Hepatocyte (in vitro differentiated cells): ENCODE measurements at regions not wholly inside any gene's neighbourhood (a gene's known extent, or its start where the extent isn't known, plus 50 kb on each side); places are given as distances from the start of the nearest gene placed in this dataset.
"Not testable (repeated sequence)": the region's sequence is repeated elsewhere in the genome, so short reads cannot be mapped to it uniquely, and the experiment has no call there.

ENCODE experiments used
- DNase-seq: peaks from one replicate; pipeline ENCODE4 v3.0.0-alpha.2; 2016; ENCODE audit warnings: low spot score
- H2AFZ ChIP-seq: fragments of 200-600 bp; sonication (generic); 2 replicates; pipeline ENCODE4 v1.6.0; 2016; ENCODE audit warnings: antibody characterized with exemption, mild to moderate bottlenecking
- H3K27ac ChIP-seq: fragments of 200-600 bp; sonication (generic); 2 replicates; pipeline ENCODE4 v1.5.1; 2016; ENCODE audit warnings: mild to moderate bottlenecking
- H3K27me3 ChIP-seq: fragments of 200-600 bp; sonication (generic); 2 replicates; pipeline ENCODE4 v1.6.1; 2016
- H3K36me3 ChIP-seq: fragments of 200-600 bp; sonication (generic); replicated peaks from 2 replicates; pipeline ENCODE4 v1.5.1; 2016; ENCODE audit warnings: low read depth; ENCODE audit not compliant: insufficient read depth
- H3K4me1 ChIP-seq: fragments of 200-600 bp; sonication (generic); 2 replicates; pipeline ENCODE4 v1.5.1; 2016; ENCODE audit warnings: mild to moderate bottlenecking, moderate library complexity; ENCODE audit not compliant: insufficient read depth
- H3K4me2 ChIP-seq: fragments of 200-600 bp; sonication (generic); 2 replicates; pipeline ENCODE4 v1.6.0; 2016
- H3K4me3 ChIP-seq: fragments of 200-600 bp; sonication (generic); 2 replicates; pipeline ENCODE4 v1.5.1; 2016; ENCODE audit warnings: mild to moderate bottlenecking
- H3K79me2 ChIP-seq: fragments of 200-600 bp; sonication (generic); 2 replicates; pipeline ENCODE4 v1.6.0; 2017; ENCODE audit warnings: mild to moderate bottlenecking
- H3K9me2 ChIP-seq: fragments of 200-600 bp; sonication (generic); replicated peaks from 2 replicates; pipeline ENCODE4 v1.6.0; 2017; ENCODE audit warnings: mild to moderate bottlenecking; ENCODE audit not compliant: insufficient read depth
- H3K9me3 ChIP-seq: fragments of 200-600 bp; sonication (generic); 2 replicates; pipeline ENCODE4 v1.5.1; 2016; ENCODE audit warnings: low read depth, mild to moderate bottlenecking
- H4K20me1 ChIP-seq: fragments of 200-600 bp; sonication (generic); 2 replicates; pipeline ENCODE4 v1.6.0; 2016; ENCODE audit warnings: mild to moderate bottlenecking; ENCODE audit not compliant: insufficient read depth, poor library complexity, severe bottlenecking
- EZH2 ChIP-seq: fragments of 200-600 bp; sonication (generic); IDR thresholded peaks from 2 replicates; pipeline ENCODE4 v1.6.1; 2016; ENCODE audit warnings: antibody characterized with exemption, mild to moderate bottlenecking, borderline replicate concordance
- EZH2phosphoT487 ChIP-seq: fragments of 200-600 bp; sonication (generic); IDR thresholded peaks from one replicate; pipeline ENCODE4 v1.6.1; 2018; ENCODE audit warnings: antibody characterized with exemption, mild to moderate bottlenecking, low read depth, moderate library complexity; ENCODE audit not compliant: unreplicated experiment, severe bottlenecking
- WGBS: methylation state at CpG from one replicate; pipeline ENCODE4 v1.1.6; 2016; ENCODE audit warnings: low lambda C conversion rate; ENCODE audit errors: missing lambda C conversion rate; 5-methylcytosine and 5-hydroxymethylcytosine counted together
- TF ChIP-seq, protein P1 (sequence below): fragments of 200-600 bp; sonication (generic); IDR thresholded peaks from 2 replicates; pipeline ENCODE4 v1.5.1; 2016; ENCODE audit warnings: antibody characterized with exemption, mild to moderate bottlenecking; ENCODE audit not compliant: poor library complexity

DNA sequence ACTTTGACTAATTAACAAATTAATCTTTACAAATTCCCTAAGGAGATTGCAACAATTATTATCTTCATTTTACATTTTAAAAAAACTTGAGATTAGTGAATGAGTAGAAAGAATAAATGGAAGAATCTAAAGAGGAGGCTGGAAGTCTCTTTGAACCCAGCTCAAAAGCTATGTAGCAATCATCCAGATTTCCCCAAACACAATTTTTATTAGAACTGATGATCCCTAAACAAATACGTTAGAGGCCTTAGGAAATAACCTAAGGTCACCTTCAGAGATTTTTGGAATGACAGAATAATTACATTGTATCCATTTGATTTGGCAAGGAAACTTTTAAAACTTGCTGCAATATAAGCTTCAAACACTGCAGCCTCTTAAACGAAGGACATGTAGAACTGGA, 242.4 kb upstream of the LYPLAL1 start:
- no peak overlapping the region for H3K4me3 ChIP-seq
- H3K9me3 ChIP-seq, result no peaks in the 10 kb centered on the region
- H3K9me2 ChIP-seq, result no peaks in the 10 kb centered on the region
- 66% methylated on average over 2 of the region's 2 CpGs for WGBS
- no peaks in the 10 kb centered on the region for H3K36me3 ChIP-seq
- H2AFZ ChIP-seq, result no peak overlapping the region
- H4K20me1 ChIP-seq, result no peaks in the 10 kb centered on the region
- no peaks in the 10 kb centered on the region for H3K27me3 ChIP-seq
- no peaks in the 10 kb centered on the region for H3K79me2 ChIP-seq
- H3K4me2 ChIP-seq, result no peak overlapping the region
- H3K4me1 ChIP-seq, result no peaks in the 10 kb centered on the region
- no peak for TF ChIP-seq EZH2phosphoT487
- no peak for TF ChIP-seq EZH2
- TF ChIP-seq, protein P1, sequence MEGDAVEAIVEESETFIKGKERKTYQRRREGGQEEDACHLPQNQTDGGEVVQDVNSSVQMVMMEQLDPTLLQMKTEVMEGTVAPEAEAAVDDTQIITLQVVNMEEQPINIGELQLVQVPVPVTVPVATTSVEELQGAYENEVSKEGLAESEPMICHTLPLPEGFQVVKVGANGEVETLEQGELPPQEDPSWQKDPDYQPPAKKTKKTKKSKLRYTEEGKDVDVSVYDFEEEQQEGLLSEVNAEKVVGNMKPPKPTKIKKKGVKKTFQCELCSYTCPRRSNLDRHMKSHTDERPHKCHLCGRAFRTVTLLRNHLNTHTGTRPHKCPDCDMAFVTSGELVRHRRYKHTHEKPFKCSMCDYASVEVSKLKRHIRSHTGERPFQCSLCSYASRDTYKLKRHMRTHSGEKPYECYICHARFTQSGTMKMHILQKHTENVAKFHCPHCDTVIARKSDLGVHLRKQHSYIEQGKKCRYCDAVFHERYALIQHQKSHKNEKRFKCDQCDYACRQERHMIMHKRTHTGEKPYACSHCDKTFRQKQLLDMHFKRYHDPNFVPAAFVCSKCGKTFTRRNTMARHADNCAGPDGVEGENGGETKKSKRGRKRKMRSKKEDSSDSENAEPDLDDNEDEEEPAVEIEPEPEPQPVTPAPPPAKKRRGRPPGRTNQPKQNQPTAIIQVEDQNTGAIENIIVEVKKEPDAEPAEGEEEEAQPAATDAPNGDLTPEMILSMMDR, result no peak
- peak overlapping the region; percentile 2 for H3K27ac ChIP-seq
- no peak for DNase-seq

DNA sequence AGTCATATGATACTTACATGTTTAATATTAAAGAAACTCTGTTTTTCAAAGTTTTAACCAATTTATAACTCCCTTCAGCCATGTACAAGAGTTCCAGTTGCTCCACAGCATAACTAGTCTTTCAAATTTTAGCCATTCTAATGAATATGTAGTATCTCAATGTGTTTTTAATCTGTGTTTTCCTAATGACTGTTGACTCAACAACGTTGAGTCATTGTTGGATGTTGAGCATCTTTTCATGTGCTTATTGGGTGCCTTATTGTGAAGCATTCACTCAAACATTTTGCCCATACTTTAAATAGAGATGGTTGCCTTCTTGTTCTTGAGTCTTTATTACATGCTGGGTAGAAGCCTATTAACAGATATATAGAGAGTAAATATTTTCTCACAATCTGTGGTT, 240.2 kb upstream of the LYPLAL1 start:
- Histone ChIP-seq H2AFZ (no peak overlapping the region), H3K36me3 (no peaks in the 10 kb centered on the region), H3K9me3 (no peaks in the 10 kb centered on the region), H3K9me2 (no peaks in the 10 kb centered on the region), H3K27me3 (no peaks in the 10 kb centered on the region), H3K27ac (no peak overlapping the region), H3K4me3 (no peak overlapping the region), H4K20me1 (no peaks in the 10 kb centered on the region), H3K4me1 (peaks cover 4% of the 10 kb centered on the region), H3K4me2 (no peak overlapping the region), H3K79me2 (no peaks in the 10 kb centered on the region)
- 42% methylated on average over 1 of the region's 1 CpG for WGBS
- no peak for DNase-seq
- TF ChIP-seq, protein P1, result no peak
- TF ChIP-seq EZH2, result no peak
- no peak for TF ChIP-seq EZH2phosphoT487

DNA sequence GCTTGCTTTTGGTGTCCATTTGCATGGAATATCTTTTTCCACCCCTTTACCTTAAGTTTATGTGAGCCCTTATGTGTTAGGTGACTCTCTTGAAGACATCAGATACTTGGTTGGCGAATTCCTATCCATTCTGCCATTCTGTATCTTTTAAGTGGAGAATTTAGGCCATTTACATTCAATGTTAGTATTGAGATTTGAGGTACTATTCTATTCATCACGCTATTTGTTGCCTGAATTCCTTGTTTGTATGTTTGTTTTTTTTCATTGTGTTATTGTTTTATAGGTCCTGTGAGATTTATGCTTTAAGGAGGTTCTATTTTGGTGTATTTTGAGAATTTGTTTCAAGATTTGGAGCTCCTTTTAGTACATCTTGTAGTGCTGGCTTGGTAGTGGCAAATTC, 238.3 kb upstream of the LYPLAL1 start:
- not testable (repeated sequence) for H3K36me3 ChIP-seq, H3K79me2 ChIP-seq, H3K9me2 ChIP-seq, H3K4me2 ChIP-seq, H3K27me3 ChIP-seq, H3K4me3 ChIP-seq, H3K4me1 ChIP-seq, DNase-seq, H4K20me1 ChIP-seq, H2AFZ ChIP-seq, H3K27ac ChIP-seq, H3K9me3 ChIP-seq
- 98% methylated on average over 2 of the region's 2 CpGs for WGBS

DNA sequence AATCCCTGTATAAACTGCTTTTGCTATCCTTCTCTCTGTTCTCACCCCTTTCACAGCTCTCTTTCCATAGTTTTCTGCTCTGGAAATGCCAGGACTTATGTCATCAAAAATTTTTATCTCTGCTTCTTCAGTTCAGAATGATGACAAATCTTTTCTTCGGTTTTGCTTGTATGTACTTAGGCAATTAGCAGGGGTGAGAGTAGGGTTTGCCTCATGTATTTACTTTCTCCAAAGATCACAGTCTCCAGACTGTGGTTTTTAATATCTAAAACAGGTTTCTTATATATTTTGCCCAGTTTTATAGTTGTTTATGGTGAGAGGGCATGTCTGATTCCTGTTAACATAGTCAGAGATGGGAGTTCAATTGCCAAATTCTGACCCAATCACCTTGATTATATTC, 235.4 kb upstream of the LYPLAL1 start:
- Histone ChIP-seq H3K4me2 (no peak overlapping the region), H2AFZ (no peak overlapping the region), H3K79me2 (no peaks in the 10 kb centered on the region), H3K27me3 (no peaks in the 10 kb centered on the region), H3K4me1 (peaks cover 7% of the 10 kb centered on the region), H4K20me1 (no peaks in the 10 kb centered on the region), H3K9me2 (no peaks in the 10 kb centered on the region), H3K36me3 (no peaks in the 10 kb centered on the region), H3K4me3 (no peak overlapping the region), H3K9me3 (no peaks in the 10 kb centered on the region), H3K27ac (no peak overlapping the region)
- 0% methylated on average over 1 of the region's 1 CpG for WGBS
- no peak for DNase-seq
- TF ChIP-seq EZH2 (no peak), EZH2phosphoT487 (no peak)
- TF ChIP-seq, protein P1, result no peak
